ENCODE measurements at regions not wholly inside any gene's neighbourhood (a gene's known extent, or its start where the extent isn't known, plus 50 kb on each side); places are given as distances from the start of the nearest gene placed in this dataset.

DNA sequence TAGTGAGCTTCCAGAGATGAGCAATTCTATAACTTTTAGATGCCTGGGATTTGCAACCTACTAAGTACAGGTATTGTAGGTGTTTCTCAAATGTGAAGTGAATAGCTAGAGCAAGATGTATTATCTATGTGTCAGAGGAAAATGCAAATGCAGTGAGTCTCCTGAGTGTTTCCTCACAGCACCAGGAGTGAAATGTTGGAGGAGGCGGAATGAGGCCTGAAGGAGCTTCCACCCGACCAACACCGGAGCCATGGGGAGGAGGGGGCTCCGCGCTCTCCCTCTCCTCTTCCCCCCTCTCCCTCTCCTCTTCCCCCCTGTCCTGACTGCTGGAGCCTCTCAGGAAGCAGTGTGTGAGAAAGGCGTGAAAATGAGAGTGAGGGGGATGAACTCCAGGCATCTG, 79.9 kb upstream of the RNF32 start:
- no peak overlapping the region for H3K27ac ChIP-seq (ENCODE audit: low read depth)
- H3K79me2 ChIP-seq (replicated peaks; ENCODE audit: insufficient read depth) = no peaks in the 10 kb centered on the region
- no peak overlapping the region for H3K4me3 ChIP-seq
- DNase-seq (ENCODE audit: low spot score) (no peak), ATAC-seq (peak; percentile 31; the same call in 2 of the 3 replicates)
- H3K4me1 ChIP-seq (ENCODE audit: insufficient read depth) = no peaks in the 10 kb centered on the region
- Mint-ChIP-seq H3K4me3 (no peak overlapping the region), H3K27ac (no peak overlapping the region), H3K4me1 (peaks cover 6% of the 10 kb centered on the region), H3K36me3 (ENCODE audit: low read depth) (peaks cover 21% of the 10 kb centered on the region), H3K27me3 (ENCODE audit: insufficient read depth, low read depth, poor library complexity) (peaks cover 5% of the 10 kb centered on the region), H3K9me3 (peaks cover 27% of the 10 kb centered on the region)
- no peak overlapping the region for H2AFZ ChIP-seq
- no peaks in the 10 kb centered on the region for H3K27me3 ChIP-seq (ENCODE audit: insufficient read depth)
- H4K20me1 ChIP-seq (replicated peaks; ENCODE audit: insufficient read depth) = no peaks in the 10 kb centered on the region
- no peak for TF ChIP-seq STAT1 (IDR thresholded peaks at IDR 0.05; ENCODE audit: unreplicated experiment)
- TF ChIP-seq, protein P1, sequence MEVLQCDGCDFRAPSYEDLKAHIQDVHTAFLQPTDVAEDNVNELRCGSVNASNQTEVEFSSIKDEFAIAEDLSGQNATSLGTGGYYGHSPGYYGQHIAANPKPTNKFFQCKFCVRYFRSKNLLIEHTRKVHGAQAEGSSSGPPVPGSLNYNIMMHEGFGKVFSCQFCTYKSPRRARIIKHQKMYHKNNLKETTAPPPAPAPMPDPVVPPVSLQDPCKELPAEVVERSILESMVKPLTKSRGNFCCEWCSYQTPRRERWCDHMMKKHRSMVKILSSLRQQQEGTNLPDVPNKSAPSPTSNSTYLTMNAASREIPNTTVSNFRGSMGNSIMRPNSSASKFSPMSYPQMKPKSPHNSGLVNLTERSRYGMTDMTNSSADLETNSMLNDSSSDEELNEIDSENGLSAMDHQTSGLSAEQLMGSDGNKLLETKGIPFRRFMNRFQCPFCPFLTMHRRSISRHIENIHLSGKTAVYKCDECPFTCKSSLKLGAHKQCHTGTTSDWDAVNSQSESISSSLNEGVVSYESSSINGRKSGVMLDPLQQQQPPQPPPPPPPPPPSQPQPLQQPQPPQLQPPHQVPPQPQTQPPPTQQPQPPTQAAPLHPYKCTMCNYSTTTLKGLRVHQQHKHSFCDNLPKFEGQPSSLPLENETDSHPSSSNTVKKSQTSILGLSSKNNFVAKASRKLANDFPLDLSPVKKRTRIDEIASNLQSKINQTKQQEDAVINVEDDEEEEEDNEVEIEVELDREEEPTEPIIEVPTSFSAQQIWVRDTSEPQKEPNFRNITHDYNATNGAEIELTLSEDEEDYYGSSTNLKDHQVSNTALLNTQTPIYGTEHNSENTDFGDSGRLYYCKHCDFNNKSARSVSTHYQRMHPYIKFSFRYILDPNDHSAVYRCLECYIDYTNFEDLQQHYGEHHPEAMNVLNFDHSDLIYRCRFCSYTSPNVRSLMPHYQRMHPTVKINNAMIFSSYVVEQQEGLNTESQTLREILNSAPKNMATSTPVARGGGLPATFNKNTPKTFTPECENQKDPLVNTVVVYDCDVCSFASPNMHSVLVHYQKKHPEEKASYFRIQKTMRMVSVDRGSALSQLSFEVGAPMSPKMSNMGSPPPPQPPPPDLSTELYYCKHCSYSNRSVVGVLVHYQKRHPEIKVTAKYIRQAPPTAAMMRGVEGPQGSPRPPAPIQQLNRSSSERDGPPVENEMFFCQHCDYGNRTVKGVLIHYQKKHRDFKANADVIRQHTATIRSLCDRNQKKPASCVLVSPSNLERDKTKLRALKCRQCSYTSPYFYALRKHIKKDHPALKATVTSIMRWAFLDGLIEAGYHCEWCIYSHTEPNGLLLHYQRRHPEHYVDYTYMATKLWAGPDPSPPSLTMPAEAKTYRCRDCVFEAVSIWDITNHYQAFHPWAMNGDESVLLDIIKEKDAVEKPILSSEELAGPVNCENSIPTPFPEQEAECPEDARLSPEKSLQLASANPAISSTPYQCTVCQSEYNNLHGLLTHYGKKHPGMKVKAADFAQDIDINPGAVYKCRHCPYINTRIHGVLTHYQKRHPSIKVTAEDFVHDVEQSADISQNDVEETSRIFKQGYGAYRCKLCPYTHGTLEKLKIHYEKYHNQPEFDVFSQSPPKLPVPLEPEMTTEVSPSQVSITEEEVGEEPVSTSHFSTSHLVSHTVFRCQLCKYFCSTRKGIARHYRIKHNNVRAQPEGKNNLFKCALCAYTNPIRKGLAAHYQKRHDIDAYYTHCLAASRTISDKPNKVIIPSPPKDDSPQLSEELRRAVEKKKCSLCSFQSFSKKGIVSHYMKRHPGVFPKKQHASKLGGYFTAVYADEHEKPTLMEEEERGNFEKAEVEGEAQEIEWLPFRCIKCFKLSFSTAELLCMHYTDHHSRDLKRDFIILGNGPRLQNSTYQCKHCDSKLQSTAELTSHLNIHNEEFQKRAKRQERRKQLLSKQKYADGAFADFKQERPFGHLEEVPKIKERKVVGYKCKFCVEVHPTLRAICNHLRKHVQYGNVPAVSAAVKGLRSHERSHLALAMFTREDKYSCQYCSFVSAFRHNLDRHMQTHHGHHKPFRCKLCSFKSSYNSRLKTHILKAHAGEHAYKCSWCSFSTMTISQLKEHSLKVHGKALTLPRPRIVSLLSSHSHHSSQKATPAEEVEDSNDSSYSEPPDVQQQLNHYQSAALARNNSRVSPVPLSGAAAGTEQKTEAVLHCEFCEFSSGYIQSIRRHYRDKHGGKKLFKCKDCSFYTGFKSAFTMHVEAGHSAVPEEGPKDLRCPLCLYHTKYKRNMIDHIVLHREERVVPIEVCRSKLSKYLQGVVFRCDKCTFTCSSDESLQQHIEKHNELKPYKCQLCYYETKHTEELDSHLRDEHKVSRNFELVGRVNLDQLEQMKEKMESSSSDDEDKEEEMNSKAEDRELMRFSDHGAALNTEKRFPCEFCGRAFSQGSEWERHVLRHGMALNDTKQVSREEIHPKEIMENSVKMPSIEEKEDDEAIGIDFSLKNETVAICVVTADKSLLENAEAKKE (CRISPR knock-in tag; IDR thresholded peaks at IDR 0.05) = no peak
- TF ChIP-seq, protein P2, sequence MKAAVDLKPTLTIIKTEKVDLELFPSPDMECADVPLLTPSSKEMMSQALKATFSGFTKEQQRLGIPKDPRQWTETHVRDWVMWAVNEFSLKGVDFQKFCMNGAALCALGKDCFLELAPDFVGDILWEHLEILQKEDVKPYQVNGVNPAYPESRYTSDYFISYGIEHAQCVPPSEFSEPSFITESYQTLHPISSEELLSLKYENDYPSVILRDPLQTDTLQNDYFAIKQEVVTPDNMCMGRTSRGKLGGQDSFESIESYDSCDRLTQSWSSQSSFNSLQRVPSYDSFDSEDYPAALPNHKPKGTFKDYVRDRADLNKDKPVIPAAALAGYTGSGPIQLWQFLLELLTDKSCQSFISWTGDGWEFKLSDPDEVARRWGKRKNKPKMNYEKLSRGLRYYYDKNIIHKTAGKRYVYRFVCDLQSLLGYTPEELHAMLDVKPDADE (IDR thresholded peaks at IDR 0.05) = no peak
- no peak for TF ChIP-seq ZNF114 (CRISPR knock-in tag; IDR thresholded peaks at IDR 0.05)
- TF ChIP-seq CREB1 (CRISPR knock-in tag; IDR thresholded peaks at IDR 0.05; ENCODE audit: low read depth) = no peak
- TF ChIP-seq POLR2AphosphoS5 (IDR thresholded peaks at IDR 0.05; ENCODE audit: low read depth) = no peak
- TF ChIP-seq, protein P3, sequence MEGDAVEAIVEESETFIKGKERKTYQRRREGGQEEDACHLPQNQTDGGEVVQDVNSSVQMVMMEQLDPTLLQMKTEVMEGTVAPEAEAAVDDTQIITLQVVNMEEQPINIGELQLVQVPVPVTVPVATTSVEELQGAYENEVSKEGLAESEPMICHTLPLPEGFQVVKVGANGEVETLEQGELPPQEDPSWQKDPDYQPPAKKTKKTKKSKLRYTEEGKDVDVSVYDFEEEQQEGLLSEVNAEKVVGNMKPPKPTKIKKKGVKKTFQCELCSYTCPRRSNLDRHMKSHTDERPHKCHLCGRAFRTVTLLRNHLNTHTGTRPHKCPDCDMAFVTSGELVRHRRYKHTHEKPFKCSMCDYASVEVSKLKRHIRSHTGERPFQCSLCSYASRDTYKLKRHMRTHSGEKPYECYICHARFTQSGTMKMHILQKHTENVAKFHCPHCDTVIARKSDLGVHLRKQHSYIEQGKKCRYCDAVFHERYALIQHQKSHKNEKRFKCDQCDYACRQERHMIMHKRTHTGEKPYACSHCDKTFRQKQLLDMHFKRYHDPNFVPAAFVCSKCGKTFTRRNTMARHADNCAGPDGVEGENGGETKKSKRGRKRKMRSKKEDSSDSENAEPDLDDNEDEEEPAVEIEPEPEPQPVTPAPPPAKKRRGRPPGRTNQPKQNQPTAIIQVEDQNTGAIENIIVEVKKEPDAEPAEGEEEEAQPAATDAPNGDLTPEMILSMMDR (conservative IDR thresholded peaks at IDR 0.05; ENCODE audit: low read depth in 2 of 2) = no peak
- no peak for TF ChIP-seq JUNB (IDR thresholded peaks at IDR 0.05; ENCODE audit: unreplicated experiment)
- TF ChIP-seq ZNF331 (CRISPR knock-in tag; IDR thresholded peaks at IDR 0.05; ENCODE audit: low read depth) = no peak
- no peak for TF ChIP-seq NANOG (IDR thresholded peaks at IDR 0.05; ENCODE audit: borderline replicate concordance)
- H3K4me2 ChIP-seq = no peak overlapping the region
- H3F3A ChIP-seq (replicated peaks; ENCODE audit: low read depth) = no peaks in the 10 kb centered on the region
- H3K36me3 ChIP-seq (ENCODE audit: insufficient read depth) = no peaks in the 10 kb centered on the region
- H3K9me2 ChIP-seq (ENCODE audit: insufficient read depth) = no peaks in the 10 kb centered on the region

Data from GM23338 (cell line).